HG02870 (cell line): ENCODE measurements at regions not wholly inside any gene's neighbourhood (a gene's known extent, or its start where the extent isn't known, plus 50 kb on each side); places are given as distances from the start of the nearest gene placed in this dataset.
"Not testable (repeated sequence)": the region's sequence is repeated elsewhere in the genome, so short reads cannot be mapped to it uniquely, and the experiment has no call there.

ENCODE experiments used
- ATAC-seq: cut with Tn5 transposase; IDR thresholded peaks from one replicate; pipeline ENCODE4 v1.9.1; 2021; ENCODE audit warnings: mild to moderate bottlenecking, moderate library complexity; ENCODE audit not compliant: unreplicated experiment

DNA sequence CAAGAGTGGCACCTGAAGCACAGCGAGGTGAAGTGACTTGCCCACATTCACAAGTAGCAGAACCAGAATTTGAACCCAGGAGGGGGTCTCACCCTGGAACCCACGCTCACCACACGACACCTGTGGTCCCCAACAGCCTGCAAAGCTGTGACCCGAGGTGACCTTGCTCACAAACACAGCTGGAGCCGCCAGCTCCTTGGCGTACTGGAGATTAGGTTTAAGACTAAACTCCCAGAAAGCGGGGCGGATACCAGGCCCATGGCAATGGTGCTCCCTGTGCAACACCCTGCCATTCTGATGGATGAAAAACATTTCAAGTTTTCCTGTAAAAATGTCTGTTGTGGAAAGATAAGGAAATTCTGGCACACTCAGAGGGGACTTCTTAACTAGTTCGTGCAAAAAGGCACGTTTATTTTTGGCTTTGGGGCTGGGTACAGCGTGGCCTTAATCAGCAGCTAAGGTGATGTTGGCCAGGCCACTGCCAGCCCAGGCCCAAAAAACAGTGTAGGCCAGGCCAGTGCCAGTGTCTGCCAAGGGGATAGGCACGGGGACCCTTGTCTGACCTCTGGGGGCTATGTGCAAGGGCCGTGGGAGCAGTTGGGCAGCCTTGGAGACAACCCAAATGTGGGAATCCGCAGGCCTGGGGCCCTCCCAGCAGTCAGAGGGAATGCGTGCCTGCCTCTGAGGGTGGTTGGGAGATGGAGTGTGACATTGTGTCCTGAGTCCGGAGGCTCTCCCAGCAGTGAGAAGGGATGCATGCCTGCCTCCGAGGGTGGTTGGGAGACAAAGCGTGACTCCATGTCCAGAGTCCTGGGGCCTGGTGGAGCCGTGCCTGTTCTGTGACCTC lies 185.0 kb upstream of the HS6ST1 start:
- ATAC-seq, result no peak

DNA sequence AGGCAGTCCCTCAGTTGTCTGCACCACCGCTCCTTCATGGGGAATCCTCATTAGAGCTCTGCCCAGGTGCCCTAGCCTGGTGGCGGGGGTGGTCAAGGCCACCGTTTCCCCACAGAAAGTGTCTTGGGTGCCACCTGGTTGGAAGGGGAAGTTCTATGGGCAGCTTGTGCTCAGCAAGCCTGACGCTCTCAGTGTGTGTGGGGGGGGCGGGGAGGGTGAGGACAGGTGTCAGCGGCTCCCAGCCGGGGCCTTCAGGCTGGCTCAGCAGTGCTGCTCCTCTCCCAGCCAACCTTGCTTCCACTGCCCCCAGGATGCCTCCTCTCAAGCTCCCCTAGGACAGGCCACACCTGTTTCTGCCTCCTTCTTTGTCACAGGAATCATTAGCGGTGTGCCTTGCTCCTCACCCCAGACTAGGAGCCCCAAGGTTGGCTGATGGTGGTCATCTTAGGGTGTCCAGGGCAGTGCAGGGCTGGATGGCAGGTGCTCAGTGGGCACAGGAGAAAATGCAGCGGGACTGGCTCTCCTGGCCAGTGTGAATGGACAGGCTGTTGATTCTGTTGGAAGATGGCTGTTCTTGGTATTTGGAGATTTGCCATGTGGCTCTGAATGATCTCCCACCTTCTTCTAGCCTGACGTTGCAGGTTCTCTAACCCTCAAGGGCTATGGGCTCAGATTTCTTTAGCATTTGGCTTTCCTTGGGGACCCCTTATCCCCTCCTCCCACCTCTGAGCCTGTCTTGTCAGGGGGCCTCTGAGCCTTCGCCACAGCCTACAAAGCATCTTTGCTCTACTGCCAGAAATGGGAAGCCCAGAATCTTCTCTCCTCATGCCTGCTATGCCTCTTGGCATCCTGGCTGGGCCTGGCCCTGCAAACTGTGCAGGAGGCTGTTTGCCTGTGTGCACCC lies 185.8 kb upstream of the HS6ST1 start:
- no peak for ATAC-seq

DNA sequence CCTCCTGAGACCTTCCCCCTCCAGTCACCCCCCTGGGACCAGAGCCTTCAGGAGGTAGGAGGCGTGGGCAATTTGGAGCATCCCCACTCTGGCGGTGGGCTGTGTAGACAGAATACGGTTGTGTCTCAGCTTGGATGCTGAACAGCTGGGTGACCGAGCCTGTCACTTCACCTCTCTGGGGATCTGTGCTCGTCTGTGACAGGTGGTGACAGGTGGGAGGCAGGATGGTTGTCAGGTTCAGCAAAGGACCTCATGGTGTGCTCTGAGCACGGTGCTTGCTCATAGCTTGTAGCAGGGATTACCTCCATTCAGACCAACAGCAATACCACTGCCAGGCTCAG lies 186.5 kb upstream of the HS6ST1 start:
- no peak for ATAC-seq

DNA sequence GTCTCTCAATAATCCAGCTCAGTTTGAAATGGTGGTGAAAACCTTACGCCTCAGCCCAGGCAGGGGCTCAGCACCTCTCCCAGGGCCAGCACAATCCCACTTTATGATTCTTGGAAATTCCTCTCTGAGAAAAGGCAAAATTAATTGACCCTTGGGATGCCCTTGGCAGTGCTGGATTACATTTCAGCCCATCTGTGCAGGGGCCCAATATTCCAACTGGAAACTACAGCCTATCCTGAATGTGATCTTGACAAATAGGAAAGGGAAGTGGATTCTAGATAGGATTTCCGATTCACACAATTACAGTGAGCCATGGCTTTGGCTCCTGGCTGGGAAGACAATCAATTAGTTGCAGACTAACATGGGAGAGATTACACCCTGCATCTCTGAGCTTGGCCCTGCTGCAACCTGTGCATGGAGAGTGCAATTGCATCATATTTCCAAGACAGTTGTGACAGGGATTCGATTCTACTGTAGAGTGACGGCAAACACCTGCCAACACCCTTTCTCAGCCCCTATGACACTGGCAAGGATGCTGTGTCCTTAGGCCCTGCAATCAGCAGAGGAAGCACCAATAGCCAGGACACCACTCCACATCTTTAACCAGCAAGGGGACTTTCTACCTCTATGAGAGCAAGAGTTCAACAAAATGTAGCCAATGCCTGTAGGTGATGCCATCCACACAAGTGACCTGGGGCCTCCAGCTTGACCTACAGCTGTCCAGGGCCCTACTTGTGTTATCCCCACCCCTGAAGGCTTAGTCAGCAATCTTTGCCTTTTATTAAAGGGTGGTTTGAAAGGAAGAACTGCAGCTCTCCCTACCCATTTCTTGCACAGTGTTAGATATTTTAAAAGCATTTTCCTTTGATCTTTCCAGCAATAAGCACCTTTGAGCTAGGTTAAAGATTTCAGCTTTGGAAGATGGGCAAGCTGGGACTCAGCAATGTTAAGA lies 187.2 kb upstream of the HS6ST1 start:
- no peak for ATAC-seq

DNA sequence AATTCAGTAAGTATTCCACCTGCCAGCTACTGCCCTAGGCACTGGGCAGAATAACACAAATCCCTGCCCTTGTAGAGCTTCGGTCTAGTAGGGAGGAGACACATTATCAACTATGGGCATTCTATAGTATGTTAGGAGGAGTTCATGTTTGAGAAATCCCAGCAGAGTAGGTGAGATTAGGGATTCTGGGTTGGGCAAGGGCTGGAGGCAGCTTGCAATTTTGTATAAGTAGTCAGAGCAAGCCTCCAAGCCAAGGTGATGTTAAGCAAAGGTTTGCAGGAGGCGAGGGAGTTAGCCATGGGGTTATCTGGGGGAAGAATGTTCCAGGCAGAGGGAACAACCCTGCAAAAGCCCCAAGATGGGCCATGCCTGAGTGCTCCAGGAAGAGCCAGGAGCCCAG lies 187.9 kb upstream of the HS6ST1 start:
- no peak for ATAC-seq

DNA sequence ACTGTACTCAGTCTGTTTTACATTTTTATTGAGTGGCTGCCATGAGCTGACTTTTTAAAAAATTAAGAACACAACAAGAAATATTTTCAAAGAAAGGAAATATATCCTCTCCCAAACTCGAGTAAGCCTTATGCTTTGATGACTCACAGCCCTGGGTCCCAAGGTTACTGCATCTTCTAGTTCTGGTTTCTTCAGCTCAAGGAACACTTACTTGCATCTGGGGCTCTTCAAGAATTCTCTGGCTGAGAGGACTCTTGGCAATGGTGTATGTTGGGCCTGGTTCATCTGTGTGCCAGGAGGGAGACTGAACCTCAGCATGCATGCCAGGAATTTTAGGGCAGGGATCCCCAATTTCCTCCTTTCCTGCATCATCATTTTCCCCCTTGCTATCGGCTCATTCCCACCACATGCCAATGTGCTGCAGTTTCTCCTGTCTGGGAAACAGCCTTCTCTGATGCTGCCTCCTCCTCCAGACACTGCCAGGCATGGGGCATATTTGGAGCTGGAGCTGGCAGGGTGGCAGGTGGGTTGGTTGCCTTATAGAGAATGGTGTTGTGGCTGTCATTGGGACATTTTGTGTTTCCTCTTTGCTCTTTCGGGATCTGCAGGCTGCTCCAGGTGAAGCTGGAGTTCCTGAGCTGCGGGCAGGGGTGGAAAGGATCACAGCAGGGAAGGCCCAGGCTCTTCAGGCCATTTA lies 192.2 kb upstream of the HS6ST1 start:
- no peak for ATAC-seq

DNA sequence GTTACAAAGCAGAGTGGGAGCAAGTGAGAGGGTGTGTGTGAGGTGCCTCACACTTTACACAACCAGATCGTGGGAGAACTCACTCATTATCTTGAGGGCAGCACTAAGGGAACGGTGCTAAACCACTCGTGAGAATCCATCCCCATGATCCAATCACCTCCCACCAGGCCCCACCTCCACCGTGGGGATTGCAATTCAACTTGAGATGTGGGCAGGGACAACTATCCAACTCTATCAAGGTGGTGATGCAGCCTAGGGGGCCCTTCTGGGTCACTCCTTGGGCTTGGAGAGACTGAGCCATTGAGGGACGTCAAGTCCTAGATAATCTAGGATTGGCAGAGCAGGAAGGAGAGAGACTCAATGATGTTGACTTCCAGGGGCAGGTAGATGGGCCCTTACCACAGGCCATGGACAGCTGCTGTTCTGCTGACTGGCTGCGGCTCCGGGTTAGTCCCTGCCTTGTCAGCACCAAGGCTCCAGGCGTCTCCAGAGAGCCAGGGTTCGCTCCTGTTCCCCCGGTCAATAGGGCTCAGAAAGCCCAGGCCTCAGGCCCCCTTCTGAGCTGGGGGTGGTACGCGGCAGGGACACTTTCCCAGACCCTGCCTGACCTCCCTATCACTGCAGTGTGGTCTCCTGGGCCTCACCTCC lies 193.2 kb upstream of the HS6ST1 start:
- ATAC-seq, result no peak

DNA sequence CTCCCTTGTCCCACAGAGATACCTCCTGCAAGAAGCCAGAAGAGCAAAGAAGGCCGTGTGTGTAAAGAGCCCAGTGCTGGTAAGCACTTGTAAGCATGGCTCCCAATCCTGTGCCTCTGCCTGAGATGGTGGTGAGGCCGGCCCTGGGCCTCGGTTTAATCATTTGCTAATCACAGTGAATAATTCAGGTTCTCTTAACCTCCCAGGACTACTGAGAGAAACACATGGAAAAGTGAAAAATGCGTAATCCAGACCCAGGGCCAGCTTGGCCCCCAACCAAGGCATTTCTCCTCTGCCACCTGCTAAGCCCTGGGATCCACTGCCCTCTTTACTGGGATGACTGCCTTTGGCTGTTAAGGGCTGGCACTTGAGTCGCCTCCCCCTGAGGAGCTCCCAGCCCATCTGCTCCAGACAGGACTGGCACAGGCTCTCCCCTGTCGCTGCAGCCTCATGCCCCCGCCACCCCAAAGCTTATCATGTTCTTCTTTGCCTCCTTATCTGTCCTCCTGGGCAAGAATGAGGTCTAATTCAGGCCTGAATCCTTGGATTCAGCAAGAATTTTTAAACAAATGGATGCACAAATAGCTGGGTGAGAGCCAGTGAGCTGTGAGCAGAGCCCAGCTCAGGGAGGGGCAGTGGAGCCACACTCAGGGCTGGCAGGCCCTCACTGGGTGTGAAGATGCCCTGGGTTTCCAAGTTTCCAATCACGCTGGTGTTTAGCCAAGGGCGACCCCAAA lies 193.9 kb upstream of the HS6ST1 start:
- no peak for ATAC-seq

DNA sequence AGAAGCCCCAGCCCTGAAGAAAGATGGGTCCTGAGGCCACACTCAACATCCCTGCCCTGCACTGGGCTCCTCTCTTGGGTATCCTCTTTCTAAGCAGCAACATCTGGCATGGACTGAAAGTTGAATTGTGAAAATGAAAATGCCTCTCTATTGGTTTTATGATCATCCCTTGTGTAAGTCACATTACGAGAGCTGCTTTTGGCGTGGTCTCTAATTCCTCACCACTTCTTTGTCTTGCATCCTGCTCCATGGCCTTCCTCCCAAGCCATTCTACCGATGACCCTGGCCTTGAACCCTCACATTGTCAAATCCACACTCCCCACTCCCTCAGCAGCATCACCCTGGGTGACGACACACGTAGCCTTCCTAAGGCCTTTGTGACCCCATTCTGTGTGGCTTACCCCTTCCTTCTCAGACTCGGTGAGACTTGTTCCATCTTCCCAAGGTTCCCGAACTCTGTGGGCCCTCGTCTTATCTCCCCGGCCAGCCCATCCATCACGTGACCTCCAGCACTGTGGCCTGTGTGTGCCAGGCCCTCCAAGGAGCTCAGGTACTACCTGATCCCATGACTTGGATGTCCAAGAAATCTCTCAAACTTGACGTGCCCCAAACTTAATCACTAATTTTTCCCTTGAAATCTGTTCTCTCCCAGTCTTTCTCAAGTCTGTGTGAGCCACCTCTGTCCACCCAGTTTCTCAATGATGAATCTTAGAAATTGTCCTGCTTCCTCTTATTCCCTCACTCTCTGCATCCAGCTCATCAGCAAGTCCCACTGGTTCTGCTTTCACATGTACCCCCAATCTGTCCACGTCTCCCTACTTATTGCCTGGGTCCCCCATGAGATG lies 194.7 kb upstream of the HS6ST1 start:
- ATAC-seq, result no peak

DNA sequence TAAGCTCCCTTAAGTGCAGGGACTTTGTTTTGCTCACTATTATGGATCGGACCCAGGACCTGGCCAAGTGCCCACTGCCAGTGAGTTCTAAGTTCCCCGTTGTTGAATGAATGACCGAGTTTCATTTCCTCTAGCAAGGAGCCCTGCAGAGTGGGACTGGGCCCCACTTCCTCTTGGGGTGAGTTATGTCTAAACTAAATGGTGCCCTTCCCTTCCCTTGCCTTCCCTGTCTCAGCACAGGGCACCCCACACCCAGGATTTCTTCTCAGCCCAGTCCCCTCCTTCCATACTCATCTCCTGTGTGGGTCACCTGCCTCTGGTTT lies 195.3 kb upstream of the HS6ST1 start:
- peak; percentile 67 for ATAC-seq

DNA sequence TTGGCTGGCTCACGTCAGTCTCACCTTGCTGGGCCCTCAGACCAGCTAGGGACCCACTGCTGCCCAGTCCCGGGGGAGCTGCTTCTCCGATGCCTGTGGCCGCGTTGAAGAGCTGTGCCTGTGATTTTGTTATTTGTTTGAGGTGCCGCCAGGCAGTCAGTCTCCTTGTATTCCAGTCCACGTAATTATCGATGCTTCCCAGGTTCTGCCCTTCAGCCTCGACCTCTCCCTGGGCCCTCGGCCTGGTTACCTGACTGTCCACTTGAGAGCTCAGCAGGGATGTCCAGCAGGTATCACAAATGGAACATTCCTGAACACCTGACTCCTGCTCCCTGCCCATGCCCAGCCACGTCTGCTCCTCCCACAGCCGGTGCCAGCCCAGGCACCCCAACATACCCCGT lies 195.9 kb upstream of the HS6ST1 start:
- ATAC-seq, result no peak

DNA sequence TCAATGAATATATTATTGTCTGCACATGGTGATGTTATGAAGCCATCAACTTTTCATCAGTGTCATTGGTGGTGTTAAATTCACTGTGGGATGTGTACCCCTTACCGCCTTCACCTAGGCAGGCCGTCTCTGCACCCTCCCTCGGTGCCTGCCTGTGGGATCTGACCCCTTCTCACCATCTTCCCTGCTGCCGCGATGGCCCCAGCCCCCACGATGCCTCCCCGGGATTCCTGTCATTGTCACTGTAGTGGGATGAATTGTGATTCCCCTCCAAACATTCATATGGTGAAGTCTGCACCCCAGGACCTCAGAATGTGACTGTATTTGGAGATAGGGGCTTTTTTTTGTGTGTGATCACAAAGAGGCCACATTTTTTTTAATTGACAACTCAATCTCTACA lies 198.3 kb upstream of the HS6ST1 start:
- no peak for ATAC-seq

DNA sequence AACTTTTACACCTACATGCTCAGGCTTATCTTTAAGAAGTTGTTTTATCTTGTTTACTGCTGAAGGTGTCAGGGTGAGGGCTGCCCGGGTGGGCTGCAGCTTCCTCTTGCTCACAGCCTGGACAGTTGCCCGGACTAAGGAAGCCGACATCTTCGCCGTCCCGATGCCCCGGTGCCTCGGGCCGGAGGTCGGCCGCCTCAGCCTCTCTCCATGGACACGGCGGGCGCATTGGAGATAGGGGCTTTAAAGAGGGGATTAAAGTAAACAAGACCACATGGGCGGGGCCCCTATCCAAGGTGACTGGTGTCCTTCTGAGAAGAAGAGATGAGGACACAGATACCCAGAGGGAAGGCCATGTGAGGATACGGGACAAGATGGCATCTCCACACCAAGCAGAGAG lies 200.4 kb upstream of the HS6ST1 start:
- not testable (repeated sequence) for ATAC-seq

DNA sequence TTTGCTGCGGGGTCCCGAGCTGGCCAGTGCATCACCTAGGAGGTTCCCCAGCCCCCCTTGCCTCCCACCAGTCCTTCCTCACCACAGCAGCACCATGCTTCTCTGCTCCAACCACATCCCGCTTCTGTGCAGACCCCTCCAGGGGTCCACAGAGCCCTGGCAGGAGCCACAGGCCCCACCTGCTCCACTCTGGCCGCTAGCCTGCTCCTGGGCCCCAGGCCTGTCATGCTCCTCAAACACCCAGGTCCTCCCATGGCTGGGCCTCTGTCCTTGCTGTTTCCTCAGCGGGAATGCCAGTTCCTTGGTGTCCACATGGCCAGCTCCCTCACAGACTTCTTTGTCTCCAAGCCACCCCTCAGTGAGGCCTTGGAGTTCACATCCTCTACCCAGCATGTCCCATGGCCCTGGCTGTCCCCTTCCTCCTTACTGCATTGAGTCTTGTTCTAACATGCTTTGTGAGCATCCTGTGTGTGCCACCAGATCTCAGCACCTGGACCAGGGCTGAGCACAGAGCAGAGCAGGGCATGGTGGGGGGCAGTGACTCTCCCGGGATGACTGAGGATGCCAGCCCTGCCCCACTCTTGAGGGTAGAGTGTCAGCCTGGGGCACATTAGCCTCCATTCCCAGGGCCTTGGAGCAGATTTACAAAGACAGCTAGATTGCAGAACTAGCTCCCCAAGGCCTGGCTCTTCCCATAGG lies 201.0 kb upstream of the HS6ST1 start:
- ATAC-seq, result no peak

DNA sequence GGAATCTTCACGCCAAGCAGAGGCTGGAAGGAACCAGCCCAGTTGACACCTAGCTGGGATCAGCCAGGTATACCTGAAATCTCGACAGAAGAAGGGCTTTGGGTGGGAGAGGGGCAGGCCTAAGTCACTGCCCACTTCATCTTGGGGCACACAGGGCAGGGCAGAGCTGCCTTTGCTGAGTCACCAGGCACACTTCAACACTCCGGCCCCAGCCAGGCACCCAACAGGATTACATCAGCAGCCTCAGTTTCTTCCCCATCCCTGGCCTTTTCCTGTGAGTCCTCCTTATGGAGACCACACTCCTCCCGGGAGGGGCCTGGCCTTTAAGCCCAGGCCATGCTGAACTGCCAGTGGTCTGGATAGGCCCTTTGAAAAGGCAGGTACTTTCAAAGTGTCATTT lies 201.7 kb upstream of the HS6ST1 start:
- ATAC-seq, result no peak

DNA sequence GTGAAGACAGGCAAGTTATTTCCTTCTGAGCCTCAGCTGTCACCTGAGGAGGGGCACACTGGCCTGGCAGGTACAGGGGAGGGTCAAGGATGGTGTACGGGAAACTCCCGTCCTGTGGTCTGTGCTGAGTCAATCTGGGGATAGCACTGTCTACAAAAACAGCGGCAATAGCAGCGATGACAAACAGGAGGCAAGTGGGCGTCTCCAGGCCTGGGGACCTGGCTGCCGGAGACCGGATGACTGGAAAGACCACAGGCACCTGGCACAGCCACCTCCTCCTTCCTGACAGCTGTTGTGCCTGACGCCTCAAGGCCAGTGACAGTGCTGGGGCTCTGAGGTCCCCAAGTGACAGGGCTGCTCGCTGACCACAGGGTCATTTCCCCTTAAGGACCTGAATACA lies 202.1 kb upstream of the HS6ST1 start:
- peak; percentile 94 for ATAC-seq

DNA sequence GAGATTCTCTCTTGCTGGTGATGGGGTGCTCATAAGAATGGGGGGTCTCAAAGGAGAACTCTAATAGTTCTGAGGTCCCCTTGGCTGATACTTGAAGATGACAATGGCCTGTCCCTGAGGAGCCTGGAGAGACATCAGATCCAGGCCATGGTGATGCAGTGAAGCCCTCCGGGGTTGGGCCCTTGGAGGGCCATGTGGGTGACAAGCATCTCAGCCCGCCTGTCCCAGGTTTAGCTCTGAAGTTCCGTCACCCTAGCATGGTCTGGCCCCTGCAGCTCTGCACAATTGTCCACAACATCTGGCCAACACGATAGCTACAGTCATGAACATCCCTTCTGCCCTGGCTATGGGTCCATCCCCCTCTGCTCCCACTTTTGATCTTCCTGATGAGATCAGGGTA lies 202.8 kb upstream of the HS6ST1 start:
- ATAC-seq, result no peak

DNA sequence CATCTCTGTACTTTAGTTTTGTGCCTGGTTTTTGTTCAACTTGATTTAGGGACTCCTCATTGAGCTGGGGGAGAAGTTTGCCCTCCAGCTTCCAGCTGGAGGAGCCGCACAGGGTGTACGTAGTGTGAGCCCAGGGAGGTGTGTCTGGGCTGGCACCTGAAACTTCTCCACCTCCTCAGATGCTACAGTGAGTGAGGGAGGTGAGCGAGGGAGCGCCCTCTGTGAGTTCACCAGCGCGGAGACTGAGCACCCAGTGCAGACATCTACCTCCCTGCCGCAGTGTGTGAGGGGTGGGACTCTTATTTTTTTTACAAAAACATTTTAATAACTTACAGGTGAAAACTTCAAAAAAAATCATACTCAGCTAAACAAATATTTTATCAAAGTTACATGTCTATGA lies 204.2 kb upstream of the HS6ST1 start:
- ATAC-seq, result no peak
